ENCODE measurements at regions not wholly inside any gene's neighbourhood (a gene's known extent, or its start where the extent isn't known, plus 50 kb on each side); places are given as distances from the start of the nearest gene placed in this dataset.

DNA sequence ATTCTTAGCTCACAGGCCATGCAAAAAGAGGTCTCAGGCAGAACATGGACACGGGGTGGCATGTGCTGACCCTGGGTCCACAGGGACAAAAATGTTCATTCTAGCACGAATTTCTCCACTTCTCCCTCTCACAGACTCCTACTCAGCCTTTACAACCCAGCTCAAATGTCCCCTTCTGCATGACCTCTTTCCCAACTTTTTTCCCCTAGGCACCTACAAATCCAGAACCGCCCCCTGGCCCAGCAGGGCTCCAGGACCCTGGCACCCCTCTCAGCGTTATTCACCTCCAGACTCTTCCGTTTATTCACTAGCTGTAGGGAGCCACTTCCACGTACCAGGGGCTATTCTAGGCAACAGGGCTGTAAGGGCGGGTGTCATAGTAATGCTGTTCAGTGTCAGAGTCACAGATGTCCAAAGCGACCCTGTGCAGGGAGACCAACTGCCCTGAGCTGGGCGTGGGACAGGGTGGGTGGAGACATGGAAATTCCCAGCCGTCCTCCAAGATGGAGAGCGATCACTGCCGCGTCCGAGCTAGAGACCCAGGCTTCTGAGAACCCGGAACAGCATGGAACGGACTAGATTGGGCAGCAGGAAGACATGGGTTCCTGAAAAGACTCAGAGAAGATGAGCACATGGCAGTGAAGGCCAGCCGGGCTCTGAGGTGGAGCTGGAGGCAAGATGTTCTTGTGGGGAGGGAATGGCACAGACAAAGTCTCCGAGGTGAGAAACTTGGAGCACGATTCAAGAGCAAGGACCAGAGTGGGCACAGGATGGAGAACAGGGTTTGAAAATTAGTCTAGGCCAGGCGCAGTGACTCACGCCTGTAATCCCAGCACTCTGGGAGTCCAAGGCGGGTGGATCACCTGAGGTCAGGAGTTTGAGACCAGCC is 274.9 kb upstream of the RTL1 start:
- Mint-ChIP-seq H3K4me3 (no peak overlapping the region), H3K36me3 (ENCODE audit: low read depth) (no peaks in the 10 kb centered on the region), H3K27ac (no peak overlapping the region), H3K4me1 (ENCODE audit: low read depth) (no peaks in the 10 kb centered on the region), H3K9me3 (no peaks in the 10 kb centered on the region), H3K27me3 (no peaks in the 10 kb centered on the region)
- DNase-seq, result no peak

DNA sequence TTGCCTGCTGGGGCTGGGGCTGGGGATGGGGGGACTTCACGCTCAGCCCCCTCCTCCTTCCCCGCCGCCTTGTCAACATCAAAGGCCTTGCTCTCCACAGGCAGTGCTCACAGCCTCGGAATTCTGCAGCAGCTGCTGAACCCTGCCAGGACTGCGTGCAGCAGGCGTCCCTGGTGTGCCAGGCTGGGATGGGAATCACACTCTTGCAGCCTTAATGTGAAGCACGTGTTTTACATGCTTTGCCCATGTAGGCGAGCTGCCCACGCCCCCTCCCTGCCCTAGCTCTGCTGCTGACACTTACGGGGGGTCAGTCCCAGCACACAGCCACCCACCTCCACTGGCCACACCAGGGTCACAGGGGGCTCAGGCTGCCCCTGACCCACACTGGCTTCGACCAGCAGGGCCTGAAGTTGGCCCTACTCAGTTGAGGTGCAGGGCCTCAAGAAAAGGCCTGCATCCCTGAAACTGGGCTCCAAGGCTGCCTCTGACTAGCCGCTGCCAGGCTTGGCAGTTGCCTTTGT is 276.2 kb upstream of the RTL1 start:
- Mint-ChIP-seq H3K27ac (no peak overlapping the region), H3K4me3 (no peak overlapping the region)
- DNase-seq, result no peak

DNA sequence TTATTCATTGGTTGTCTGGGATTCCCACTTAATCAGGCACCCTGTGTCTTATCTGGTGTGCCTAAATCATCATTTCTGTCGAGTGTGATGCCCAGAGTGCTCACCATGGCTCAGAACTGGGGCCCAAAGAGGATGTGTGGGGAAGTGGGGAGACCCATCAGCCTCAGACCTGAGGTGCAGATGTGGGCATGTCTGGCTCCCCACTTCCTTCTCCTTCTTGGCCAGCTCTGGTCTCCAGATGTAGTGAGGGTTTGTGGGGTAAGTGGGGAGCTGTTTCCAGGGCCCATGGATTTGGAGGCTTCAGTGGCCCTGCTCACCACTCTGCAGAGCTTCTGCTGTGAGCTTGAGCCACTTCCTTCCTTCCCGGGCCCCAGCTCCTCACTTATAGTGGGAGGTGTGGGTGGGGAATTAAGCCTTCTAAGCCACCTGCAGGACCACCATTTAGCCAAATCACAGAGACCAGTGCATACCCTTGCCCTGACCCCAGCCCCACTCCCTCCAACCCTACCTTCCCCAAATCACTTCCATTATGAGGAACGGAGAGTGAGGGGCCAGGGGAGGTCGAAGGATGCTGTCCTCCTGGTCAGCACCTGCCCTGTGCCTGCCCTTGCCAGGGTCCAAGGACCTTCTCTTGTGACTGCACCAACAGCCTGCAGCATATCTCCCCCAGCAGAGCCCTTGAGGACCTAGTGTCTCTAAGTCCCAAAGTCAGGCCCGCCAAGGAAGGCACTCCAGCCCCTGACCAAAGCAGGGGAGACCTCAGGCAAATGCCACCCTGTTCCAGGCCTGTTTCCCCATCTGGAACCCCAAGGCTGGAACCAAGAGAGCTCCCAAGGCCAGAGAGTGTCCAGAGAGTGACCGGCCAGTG is 278.2 kb upstream of the RTL1 start:
- Mint-ChIP-seq H3K9me3 (no peaks in the 10 kb centered on the region), H3K27ac (no peak overlapping the region), H3K4me1 (ENCODE audit: low read depth) (no peaks in the 10 kb centered on the region), H3K36me3 (ENCODE audit: low read depth) (no peaks in the 10 kb centered on the region), H3K27me3 (no peaks in the 10 kb centered on the region), H3K4me3 (no peak overlapping the region)
- DNase-seq, result no peak

More for the DNA sequence above, 276.2 kb upstream of the RTL1 start:
- Mint-ChIP-seq H3K9me3 (no peaks in the 10 kb centered on the region), H3K27me3 (no peaks in the 10 kb centered on the region), H3K36me3 (ENCODE audit: low read depth) (no peaks in the 10 kb centered on the region), H3K4me1 (ENCODE audit: low read depth) (no peaks in the 10 kb centered on the region)

DNA sequence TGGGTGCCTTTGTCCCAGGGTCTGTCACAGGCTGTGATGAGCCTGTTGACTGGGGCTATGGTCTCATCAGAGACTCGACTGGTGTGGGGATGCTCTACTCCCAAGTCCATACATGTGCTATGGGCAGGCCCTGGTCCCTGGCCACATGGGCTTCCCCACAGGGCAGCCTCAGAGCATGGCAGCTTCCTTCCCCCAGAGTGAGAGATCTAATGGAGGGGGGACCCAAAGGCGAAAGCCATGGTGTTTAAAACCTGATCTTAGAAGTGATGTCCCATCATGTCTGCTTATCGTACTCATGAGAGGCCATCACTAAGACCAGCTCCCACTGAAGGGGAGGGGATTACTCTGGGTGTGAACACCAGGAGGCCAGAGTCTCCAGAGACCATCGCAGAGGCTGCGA is 279.0 kb upstream of the RTL1 start:
- no peaks in the 10 kb centered on the region for H3K9me3 Mint-ChIP-seq
- H3K4me1 Mint-ChIP-seq (ENCODE audit: low read depth), result no peaks in the 10 kb centered on the region
- no peak overlapping the region for H3K27ac Mint-ChIP-seq
- DNase-seq, result peak; percentile 21
- peaks cover 2% of the 10 kb centered on the region for H3K27me3 Mint-ChIP-seq
- H3K36me3 Mint-ChIP-seq (ENCODE audit: low read depth), result no peaks in the 10 kb centered on the region
- H3K4me3 Mint-ChIP-seq, result no peak overlapping the region

DNA sequence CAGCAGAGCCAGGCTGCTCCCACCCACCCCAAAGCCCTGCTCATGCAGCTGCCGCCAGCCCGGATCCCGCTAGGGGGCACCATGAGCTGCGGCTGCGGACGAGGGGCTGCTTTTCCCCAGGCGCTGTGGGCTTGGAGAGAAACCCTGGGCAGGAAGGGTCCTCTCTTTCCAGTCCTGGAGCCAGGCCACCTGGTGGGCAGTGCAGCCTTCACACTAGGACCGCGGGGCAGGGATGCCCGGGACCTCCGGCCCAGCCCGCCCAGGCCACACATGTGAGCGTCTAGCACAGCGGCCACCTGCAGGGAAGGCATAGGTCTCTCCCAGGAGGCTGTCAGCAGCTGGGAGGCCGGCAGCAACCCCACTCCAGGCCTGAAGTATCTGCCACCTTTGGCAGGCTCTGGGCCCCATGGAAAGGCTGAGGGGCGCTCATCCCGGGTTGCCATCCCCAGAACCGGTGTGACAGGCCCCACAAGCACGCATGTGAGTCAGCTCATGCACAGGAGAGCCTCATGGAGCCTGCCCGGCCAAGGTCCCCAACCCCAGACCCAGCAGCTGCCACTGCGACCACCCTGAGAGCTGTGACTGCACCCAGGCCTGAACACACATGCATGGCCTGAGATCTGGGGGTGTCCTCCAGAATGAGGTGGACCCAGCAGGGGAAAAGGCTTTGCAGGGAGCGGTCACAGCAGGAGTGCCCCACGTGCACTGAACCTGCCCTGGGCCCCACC is 280.0 kb upstream of the RTL1 start:
- Mint-ChIP-seq H3K27ac (no peak overlapping the region), H3K4me3 (no peak overlapping the region), H3K36me3 (ENCODE audit: low read depth) (no peaks in the 10 kb centered on the region), H3K9me3 (no peaks in the 10 kb centered on the region), H3K27me3 (peaks cover 2% of the 10 kb centered on the region), H3K4me1 (ENCODE audit: low read depth) (no peaks in the 10 kb centered on the region)
- DNase-seq, result peak; percentile 13

DNA sequence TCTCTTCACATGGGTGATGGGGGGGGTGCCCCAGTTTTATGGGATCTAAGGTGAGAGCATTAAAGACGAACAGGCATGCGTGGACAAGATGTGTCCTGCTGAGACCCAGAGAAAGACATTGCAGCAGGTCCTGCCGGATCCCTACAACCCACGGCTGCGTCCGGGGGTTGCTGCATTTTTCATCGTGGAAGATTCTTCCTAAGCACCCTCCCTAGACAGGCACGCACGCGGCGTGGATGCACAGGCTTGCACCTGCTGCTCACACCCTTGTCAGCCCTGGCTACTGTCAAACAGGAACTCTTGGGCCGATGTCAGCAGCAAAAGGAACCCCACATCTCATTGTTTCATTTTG is 280.6 kb upstream of the RTL1 start:
- Mint-ChIP-seq H3K4me3 (no peak overlapping the region), H3K4me1 (ENCODE audit: low read depth) (no peaks in the 10 kb centered on the region), H3K27ac (no peak overlapping the region), H3K9me3 (no peaks in the 10 kb centered on the region), H3K27me3 (peaks cover 2% of the 10 kb centered on the region), H3K36me3 (ENCODE audit: low read depth) (no peaks in the 10 kb centered on the region)
- DNase-seq, result peak; percentile 22

DNA sequence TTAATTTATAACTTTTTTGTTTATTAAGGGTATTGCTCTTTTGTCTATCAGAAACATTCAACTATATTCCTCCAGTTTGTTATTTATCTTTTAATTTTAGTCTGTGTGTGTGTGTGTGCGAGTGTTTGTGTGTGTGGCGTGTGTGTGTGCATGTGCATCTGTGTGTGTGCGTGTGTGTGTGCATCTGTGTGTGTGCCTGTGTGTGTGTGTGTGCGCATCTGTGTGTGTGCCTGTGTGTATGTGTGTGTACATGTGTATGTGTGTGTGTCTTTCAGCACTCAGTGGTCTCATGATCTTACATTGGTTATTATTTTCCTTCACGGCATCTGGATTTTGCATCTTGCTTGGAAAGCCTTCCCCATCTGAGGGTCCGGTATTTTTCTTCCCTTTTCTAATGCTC is 281.1 kb upstream of the RTL1 start:
- Mint-ChIP-seq H3K36me3 (ENCODE audit: low read depth) (no peaks in the 10 kb centered on the region), H3K4me1 (ENCODE audit: low read depth) (no peaks in the 10 kb centered on the region), H3K27ac (no peak overlapping the region)

DNA sequence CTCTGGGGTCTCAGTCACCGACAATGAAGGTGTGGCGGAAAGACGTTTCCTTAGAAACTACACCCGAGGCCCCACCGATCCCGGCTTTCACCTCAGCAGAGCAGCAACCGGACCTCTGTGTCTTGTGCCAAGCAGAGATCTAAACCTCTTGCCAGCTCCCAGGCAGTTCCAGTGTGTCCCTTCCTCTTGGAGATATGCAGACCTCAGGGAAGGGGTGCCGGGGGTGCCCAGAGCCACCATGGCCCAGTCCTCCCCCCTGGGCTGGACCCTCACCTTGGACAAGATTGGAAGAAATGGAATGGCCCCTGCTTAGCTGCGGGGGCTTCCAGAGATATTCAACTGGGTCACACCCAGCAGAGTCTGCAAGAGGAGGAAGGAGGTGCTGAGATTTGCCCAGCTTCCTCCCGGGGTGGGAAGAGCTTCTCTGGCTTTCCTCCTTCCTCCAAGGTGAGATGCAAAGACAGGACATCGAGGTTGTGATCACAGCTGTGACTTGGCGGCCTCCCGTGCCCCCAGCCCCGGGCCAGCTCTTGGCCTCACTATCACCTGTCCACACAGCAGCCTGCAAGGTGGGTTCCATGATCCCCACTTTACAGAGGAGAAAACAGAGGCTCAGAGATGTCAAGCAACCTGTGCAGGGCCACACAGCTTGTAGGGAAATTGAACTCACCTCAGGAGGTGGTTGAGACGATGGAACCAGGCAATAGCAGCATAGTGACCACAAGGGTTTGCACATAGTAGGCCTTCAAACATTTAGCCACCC is 281.7 kb upstream of the RTL1 start:
- Mint-ChIP-seq H3K9me3 (no peaks in the 10 kb centered on the region), H3K36me3 (ENCODE audit: low read depth) (no peaks in the 10 kb centered on the region), H3K27me3 (peaks cover 2% of the 10 kb centered on the region), H3K4me3 (no peak overlapping the region), H3K27ac (no peak overlapping the region), H3K4me1 (ENCODE audit: low read depth) (no peaks in the 10 kb centered on the region)
- peak; percentile 13 for DNase-seq

More for the DNA sequence above, 281.1 kb upstream of the RTL1 start:
- no peak overlapping the region for H3K4me3 Mint-ChIP-seq
- no peak for DNase-seq
- H3K27me3 Mint-ChIP-seq, result peaks cover 2% of the 10 kb centered on the region
- H3K9me3 Mint-ChIP-seq, result no peaks in the 10 kb centered on the region

DNA sequence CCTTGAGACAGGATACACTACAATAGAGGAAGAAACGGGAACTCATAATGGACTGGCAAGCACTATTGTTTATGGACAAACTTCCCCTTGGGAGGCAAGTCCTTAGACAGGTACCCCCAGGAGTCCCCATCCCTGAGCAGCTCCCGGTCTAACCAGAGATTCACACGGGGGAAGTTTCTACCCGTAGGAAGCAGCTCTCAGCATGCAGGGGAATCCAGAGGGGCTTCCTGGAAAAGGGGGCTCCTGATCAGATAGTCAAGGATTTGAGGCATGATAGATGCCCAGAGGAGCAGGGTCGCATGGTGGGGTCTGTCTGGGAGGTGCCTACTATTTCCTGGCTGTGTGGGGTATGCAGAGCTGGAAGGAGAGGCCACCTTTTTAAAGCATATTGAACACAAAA is 282.4 kb upstream of the RTL1 start:
- Mint-ChIP-seq H3K27ac (no peak overlapping the region), H3K27me3 (peaks cover 2% of the 10 kb centered on the region), H3K36me3 (ENCODE audit: low read depth) (no peaks in the 10 kb centered on the region), H3K4me1 (ENCODE audit: low read depth) (no peaks in the 10 kb centered on the region), H3K4me3 (no peak overlapping the region), H3K9me3 (no peaks in the 10 kb centered on the region)
- DNase-seq, result no peak

DNA sequence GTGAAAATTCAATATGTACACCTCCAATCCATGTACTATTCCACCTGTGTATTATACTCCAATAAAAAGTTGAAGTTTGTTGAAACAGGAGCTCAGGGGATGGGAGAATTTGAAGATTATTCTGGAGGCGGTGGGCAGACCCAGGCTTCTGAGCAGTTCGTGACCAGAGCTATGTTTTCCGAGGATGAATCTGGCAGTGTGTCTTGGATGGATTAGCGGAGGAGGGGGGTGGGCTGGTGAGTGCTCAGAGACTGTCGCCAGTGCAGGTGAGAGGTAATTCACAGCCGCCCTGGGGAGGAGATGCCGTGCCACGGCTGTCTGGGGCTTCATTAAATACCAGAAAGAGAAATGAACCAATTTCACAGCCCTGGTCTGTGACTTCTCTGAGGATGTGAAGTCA is 283.0 kb upstream of the RTL1 start:
- Mint-ChIP-seq H3K36me3 (ENCODE audit: low read depth) (no peaks in the 10 kb centered on the region), H3K27me3 (peaks cover 2% of the 10 kb centered on the region), H3K4me1 (ENCODE audit: low read depth) (no peaks in the 10 kb centered on the region), H3K27ac (no peak overlapping the region), H3K4me3 (no peak overlapping the region), H3K9me3 (no peaks in the 10 kb centered on the region)
- no peak for DNase-seq

DNA sequence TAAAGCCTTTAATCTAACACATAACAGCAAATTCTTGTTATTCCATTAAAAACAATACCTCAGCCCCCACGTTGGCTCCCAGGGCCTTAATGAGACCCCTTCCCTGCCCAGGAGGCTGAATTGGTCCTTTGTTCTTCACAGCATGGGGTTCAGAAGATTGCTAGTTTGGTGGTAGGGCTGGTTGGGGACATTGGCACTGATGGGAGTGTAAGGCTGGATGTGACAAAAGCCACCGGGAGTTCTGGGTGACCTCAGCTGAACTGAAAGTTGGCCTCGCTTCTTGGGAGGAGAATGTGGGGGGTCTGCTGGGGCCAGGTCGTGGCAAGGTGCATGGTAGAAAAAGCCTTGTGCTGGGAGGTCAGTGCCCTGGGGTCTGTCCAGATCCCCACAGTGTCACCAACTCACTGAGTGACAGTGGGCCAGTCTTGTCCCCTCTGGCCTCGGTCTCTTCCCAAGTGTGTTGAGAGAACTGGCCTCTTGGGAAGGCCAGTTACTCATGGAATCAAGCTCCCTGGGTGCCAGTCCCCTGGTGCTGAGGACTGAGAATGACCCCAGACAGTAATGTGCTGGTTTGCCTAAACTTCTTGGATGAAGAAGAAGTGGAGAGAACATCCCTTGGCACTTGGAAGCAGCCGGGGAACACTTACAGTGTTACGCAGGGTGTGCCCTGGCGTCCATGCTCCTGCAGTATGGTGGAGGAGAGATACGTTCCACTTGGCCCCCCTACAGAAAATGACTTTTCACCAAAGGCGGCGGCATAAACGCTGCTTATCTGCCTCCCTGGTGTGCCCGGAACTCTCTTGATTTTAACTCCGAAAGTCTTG is 283.7 kb upstream of the RTL1 start:
- DNase-seq, result no peak
- Mint-ChIP-seq H3K36me3 (ENCODE audit: low read depth) (no peaks in the 10 kb centered on the region), H3K27ac (no peak overlapping the region), H3K9me3 (no peaks in the 10 kb centered on the region), H3K4me1 (ENCODE audit: low read depth) (no peaks in the 10 kb centered on the region), H3K4me3 (no peak overlapping the region), H3K27me3 (peaks cover 2% of the 10 kb centered on the region)

DNA sequence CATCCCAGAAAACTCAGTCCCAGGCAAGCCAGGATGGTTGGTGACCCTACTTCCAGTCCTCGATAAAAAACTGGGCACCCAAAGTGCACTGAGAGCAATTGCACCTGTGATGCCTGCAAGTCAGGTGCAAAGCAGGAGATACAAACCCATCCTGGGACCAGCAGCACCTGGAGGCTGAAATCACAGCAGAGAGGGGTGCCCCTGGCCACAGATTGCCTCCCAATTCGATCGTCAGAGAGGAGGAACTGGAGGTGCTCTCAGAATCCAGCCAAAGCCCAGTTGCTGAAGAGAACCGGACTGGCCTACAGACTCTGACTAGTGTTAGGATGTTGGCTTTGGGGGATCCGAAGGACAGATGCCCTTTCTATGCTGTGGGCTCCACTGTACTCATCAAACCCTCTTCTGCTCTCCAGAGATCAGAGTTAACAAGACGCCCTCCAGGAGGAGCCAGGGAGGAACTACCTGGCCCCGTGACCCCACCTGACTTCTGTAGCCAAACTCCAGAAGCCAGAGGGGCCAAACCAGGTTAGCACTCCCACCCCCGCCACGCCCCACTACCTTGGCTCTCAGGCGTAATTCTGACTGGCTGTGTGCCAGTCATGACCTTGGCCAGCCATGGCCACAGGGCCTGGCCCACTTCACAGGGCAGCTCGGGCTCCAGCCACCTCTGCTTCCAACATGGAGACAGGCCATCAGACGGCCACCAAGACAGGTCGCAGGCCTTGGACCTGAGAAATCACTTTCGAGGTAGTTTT is 284.5 kb upstream of the RTL1 start:
- Mint-ChIP-seq H3K4me1 (ENCODE audit: low read depth) (no peaks in the 10 kb centered on the region), H3K36me3 (ENCODE audit: low read depth) (no peaks in the 10 kb centered on the region), H3K27ac (no peak overlapping the region), H3K9me3 (no peaks in the 10 kb centered on the region), H3K4me3 (no peak overlapping the region), H3K27me3 (peaks cover 2% of the 10 kb centered on the region)
- DNase-seq, result peak; percentile 18

DNA sequence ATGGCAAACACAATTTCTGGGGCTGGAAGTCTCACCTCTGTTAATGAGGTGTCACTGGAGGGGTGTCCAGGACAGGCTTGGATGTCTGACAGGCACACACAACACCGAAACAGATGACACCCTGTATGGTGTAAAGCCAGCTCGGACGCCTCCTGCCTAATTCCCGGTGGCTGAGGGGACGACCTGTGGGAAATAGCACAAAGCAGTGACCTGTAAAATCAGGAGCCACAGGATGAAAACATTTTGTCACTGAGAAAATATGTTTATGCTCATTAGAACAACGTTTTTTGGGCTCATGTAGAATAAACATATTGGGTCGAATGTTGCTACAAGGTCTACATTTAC is 285.0 kb upstream of the RTL1 start:
- Mint-ChIP-seq H3K27ac (no peak overlapping the region), H3K36me3 (ENCODE audit: low read depth) (no peaks in the 10 kb centered on the region), H3K4me1 (ENCODE audit: low read depth) (no peaks in the 10 kb centered on the region), H3K27me3 (peaks cover 2% of the 10 kb centered on the region), H3K9me3 (no peaks in the 10 kb centered on the region), H3K4me3 (no peak overlapping the region)
- DNase-seq, result no peak
